Fibroblast of skin of right biceps (primary cell): ENCODE measurements at regions not wholly inside any gene's neighbourhood (a gene's known extent, or its start where the extent isn't known, plus 50 kb on each side); places are given as distances from the start of the nearest gene placed in this dataset.
"Not testable (repeated sequence)": the region's sequence is repeated elsewhere in the genome, so short reads cannot be mapped to it uniquely, and the experiment has no call there.

ENCODE experiments used
- DNase-seq: peaks from one replicate; pipeline ENCODE4 v3.0.0-alpha.2; 2013

GRCh38 chr3:110015231-110015963 is 678.1 kb upstream of the DPPA4 start:
- DNase-seq, result no peak

- DNase-seq, result no peak
Observed at GRCh38 chr3:110016235-110016815, 679.0 kb upstream of the DPPA4 start.

GRCh38 chr3:110017304-110017703 is 680.0 kb upstream of the DPPA4 start:
- no peak for DNase-seq

GRCh38 chr3:110021659-110022058 is 684.3 kb upstream of the DPPA4 start:
- no peak for DNase-seq

GRCh38 chr3:110023022-110023421 is 685.7 kb upstream of the DPPA4 start:
- not testable (repeated sequence) for DNase-seq

- no peak for DNase-seq
Observed at GRCh38 chr3:110026421-110026820, 689.1 kb upstream of the DPPA4 start.

- peak; percentile 42 for DNase-seq
Observed at GRCh38 chr3:110027446-110028080, 690.2 kb upstream of the DPPA4 start.

- no peak for DNase-seq
Observed at GRCh38 chr3:110031975-110032374, 694.6 kb upstream of the DPPA4 start.

GRCh38 chr3:110059431-110059830 is 722.1 kb upstream of the DPPA4 start:
- no peak for DNase-seq

- no peak for DNase-seq
Observed at GRCh38 chr3:110062716-110063115, 725.4 kb upstream of the DPPA4 start.

- DNase-seq, result no peak
Observed at GRCh38 chr3:110063178-110063577, 725.8 kb upstream of the DPPA4 start.

- no peak for DNase-seq
Observed at GRCh38 chr3:110066206-110066605, 728.9 kb upstream of the DPPA4 start.

- DNase-seq, result no peak
Observed at GRCh38 chr3:110067527-110067926, 730.2 kb upstream of the DPPA4 start.

GRCh38 chr3:110069761-110070160 is 732.4 kb upstream of the DPPA4 start:
- peak; percentile 3 for DNase-seq

- DNase-seq, result peak; percentile 1
Observed at GRCh38 chr3:110070161-110070916, 733.0 kb upstream of the DPPA4 start.

- no peak for DNase-seq
Observed at GRCh38 chr3:110074095-110074494, 736.7 kb upstream of the DPPA4 start.

GRCh38 chr3:110077093-110077492 is 739.7 kb upstream of the DPPA4 start:
- no peak for DNase-seq

- no peak for DNase-seq
Observed at GRCh38 chr3:110093411-110093810, 756.1 kb upstream of the DPPA4 start.

- DNase-seq, result no peak
Observed at GRCh38 chr3:110093812-110094401, 756.6 kb upstream of the DPPA4 start.

GRCh38 chr3:110099711-110100110 is 762.4 kb upstream of the DPPA4 start:
- DNase-seq, result no peak

GRCh38 chr3:110101361-110101760 is 764.0 kb upstream of the DPPA4 start:
- DNase-seq, result no peak

- DNase-seq, result peak; percentile 7
Observed at GRCh38 chr3:110106805-110107204, 769.5 kb upstream of the DPPA4 start.

- DNase-seq, result no peak
Observed at GRCh38 chr3:110123946-110124345, 786.6 kb upstream of the DPPA4 start.
